ENCODE measurements at regions not wholly inside any gene's neighbourhood (a gene's known extent, or its start where the extent isn't known, plus 50 kb on each side); places are given as distances from the start of the nearest gene placed in this dataset.
A peak's percentile ranks its signal among the peaks of the same experiment; 100 is the strongest.
"Not testable (repeated sequence)": the region's sequence is repeated elsewhere in the genome, so short reads cannot be mapped to it uniquely, and the experiment has no call there.

DNA sequence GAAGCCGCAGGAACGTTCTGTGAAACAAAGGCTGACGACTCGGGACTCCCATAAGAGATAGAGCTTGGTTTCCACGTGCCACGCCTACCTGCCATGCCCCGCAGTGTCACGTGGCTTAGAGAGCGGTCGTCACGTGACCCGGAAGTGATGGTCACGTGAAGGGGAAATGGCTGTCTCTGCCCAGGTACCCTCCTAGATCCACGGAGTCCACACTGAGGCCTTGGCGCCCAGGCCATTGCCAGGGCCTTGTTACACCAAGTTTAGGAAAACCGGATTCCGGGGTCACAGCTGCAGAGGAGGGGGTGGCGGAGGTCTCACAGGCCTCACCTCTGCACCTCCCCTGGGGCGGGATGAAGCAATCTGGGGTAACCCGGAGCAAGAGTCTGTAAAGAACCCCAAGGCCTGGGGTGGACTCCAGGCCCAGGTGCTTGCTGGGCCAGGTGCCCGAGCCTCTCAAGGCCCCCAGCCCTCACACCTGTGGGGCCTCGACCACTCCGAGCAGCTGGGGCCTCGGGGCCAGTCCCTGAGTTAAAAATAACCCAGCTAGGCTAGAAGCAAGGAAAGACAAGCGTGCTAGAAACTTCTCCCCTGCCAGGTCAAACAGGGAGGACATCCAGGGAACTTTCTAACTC lies 113.5 kb upstream of the ZNF236 start:
- H3K4me2 ChIP-seq (ENCODE audit: extremely low read depth, insufficient read depth, low read length) = no peak overlapping the region
- H4K20me1 ChIP-seq (ENCODE audit: control insufficient read depth, extremely low read depth, insufficient read depth, low read length) = no peaks in the 10 kb centered on the region
- H3K9ac ChIP-seq (ENCODE audit: insufficient read depth, low read length) = no peak overlapping the region
- no peaks in the 10 kb centered on the region for H3K9me3 ChIP-seq (ENCODE audit: control insufficient read depth, insufficient read depth, low read depth, low read length)
- H3K4me3 ChIP-seq (replicated peaks in 1 of 4; ENCODE audit: control extremely low read depth in 1 of 4, insufficient read depth in 1 of 4, low read depth in 3 of 4, low read length in 4 of 4) = no peak overlapping the region
- H2AFZ ChIP-seq (ENCODE audit: low read length) = no peak overlapping the region
- DNase-seq (ENCODE audit: low read depth in 2 of 2) = no peak
- H3K27ac ChIP-seq (ENCODE audit: insufficient read depth, low read length) = no peak overlapping the region
- H3K36me3 ChIP-seq (ENCODE audit: control insufficient read depth, insufficient read depth, low read length) = no peaks in the 10 kb centered on the region
- no peaks in the 10 kb centered on the region for H3K27me3 ChIP-seq (ENCODE audit: control insufficient read depth, insufficient read depth, low read length)
- no peaks in the 10 kb centered on the region for H3K4me1 ChIP-seq (ENCODE audit: control insufficient read depth, extremely low read depth, insufficient read depth, low read length)
- H3K79me2 ChIP-seq (ENCODE audit: control insufficient read depth, insufficient read depth, low read length) = no peaks in the 10 kb centered on the region
- no peak for TF ChIP-seq EZH2 (IDR thresholded peaks at IDR 0.05; ENCODE audit: low read length, missing control alignments)
- TF ChIP-seq, protein P1, sequence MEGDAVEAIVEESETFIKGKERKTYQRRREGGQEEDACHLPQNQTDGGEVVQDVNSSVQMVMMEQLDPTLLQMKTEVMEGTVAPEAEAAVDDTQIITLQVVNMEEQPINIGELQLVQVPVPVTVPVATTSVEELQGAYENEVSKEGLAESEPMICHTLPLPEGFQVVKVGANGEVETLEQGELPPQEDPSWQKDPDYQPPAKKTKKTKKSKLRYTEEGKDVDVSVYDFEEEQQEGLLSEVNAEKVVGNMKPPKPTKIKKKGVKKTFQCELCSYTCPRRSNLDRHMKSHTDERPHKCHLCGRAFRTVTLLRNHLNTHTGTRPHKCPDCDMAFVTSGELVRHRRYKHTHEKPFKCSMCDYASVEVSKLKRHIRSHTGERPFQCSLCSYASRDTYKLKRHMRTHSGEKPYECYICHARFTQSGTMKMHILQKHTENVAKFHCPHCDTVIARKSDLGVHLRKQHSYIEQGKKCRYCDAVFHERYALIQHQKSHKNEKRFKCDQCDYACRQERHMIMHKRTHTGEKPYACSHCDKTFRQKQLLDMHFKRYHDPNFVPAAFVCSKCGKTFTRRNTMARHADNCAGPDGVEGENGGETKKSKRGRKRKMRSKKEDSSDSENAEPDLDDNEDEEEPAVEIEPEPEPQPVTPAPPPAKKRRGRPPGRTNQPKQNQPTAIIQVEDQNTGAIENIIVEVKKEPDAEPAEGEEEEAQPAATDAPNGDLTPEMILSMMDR (conservative IDR thresholded peaks at IDR 0.05 in 1 of 2, IDR thresholded peaks at IDR 0.05 in 1 of 2; ENCODE audit: low read depth in 1 of 2, low read length in 2 of 2) = no peak

DNA sequence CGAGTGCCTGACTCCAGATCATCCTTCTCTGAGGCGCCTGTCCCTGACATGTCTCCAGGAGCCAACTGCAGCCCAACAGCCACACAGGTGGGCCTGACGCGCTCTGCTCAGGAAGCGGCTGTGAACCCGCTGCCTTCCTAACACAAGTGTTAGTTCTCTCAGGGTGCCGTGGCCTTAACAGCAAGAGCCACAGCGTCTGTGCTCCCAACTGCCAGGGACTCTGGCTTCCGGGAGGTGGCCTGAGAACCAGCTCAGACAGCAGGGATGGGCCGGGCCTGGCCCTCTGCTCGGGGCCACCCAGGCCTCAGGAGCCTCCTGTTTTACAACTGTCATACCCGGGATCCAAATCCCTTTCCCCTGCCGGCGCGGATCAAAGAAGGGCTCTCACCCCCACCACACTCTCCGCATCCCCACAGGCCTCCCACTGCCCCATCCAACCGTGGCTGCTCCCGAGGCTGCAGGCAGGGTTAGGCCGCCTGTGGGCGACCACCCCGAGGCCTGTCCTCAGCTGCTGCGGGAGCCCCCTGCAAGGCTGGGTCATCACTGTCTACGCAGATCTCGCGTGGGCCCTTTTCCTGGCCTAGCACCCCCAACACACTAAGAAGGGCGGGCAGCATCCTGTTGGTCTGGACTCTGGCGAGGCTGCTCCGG lies 114.2 kb upstream of the ZNF236 start:
- TF ChIP-seq, protein P1 (conservative IDR thresholded peaks at IDR 0.05 in 1 of 2, IDR thresholded peaks at IDR 0.05 in 1 of 2; ENCODE audit: low read depth in 1 of 2, low read length in 2 of 2) = no peak
- TF ChIP-seq EZH2 (IDR thresholded peaks at IDR 0.05; ENCODE audit: low read length, missing control alignments) = no peak
- Histone ChIP-seq H3K4me3 (replicated peaks in 1 of 4; ENCODE audit: control extremely low read depth in 1 of 4, insufficient read depth in 1 of 4, low read depth in 3 of 4, low read length in 4 of 4) (no peak overlapping the region), H3K9me3 (ENCODE audit: control insufficient read depth, insufficient read depth, low read depth, low read length) (no peaks in the 10 kb centered on the region), H3K27me3 (ENCODE audit: control insufficient read depth, insufficient read depth, low read length) (no peaks in the 10 kb centered on the region), H3K4me1 (ENCODE audit: control insufficient read depth, extremely low read depth, insufficient read depth, low read length) (no peaks in the 10 kb centered on the region), H3K36me3 (ENCODE audit: control insufficient read depth, insufficient read depth, low read length) (no peaks in the 10 kb centered on the region), H2AFZ (ENCODE audit: low read length) (no peak overlapping the region), H3K4me2 (ENCODE audit: extremely low read depth, insufficient read depth, low read length) (no peak overlapping the region), H3K27ac (ENCODE audit: insufficient read depth, low read length) (no peak overlapping the region), H3K79me2 (ENCODE audit: control insufficient read depth, insufficient read depth, low read length) (no peaks in the 10 kb centered on the region), H3K9ac (ENCODE audit: insufficient read depth, low read length) (no peak overlapping the region), H4K20me1 (ENCODE audit: control insufficient read depth, extremely low read depth, insufficient read depth, low read length) (no peaks in the 10 kb centered on the region)
- no peak for DNase-seq (ENCODE audit: low read depth in 2 of 2)

DNA sequence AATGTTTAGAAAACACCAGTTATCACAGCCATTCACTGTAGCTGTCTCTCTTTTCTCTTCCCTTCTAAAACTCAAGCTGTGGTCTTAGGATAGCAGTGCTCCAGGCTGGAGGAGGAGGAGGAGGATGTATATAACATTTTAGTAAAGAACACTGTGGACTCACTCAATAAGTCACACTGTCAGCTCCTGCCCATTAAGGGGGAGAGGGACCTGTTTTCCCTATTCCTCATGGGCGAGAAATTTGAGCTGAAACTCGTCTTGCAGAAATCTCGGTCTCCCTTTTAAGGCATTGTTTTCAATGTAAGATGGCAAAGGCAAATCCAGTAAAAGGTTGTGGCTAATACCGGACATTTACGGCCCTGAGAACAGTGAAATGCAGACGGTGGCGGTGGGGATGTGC lies 114.8 kb upstream of the ZNF236 start:
- no peaks in the 10 kb centered on the region for H3K27me3 ChIP-seq (ENCODE audit: control insufficient read depth, insufficient read depth, low read length)
- no peak overlapping the region for H3K4me3 ChIP-seq (replicated peaks in 1 of 4; ENCODE audit: control extremely low read depth in 1 of 4, insufficient read depth in 1 of 4, low read depth in 3 of 4, low read length in 4 of 4)
- H4K20me1 ChIP-seq (ENCODE audit: control insufficient read depth, extremely low read depth, insufficient read depth, low read length) = no peaks in the 10 kb centered on the region
- DNase-seq (ENCODE audit: low read depth in 2 of 2) = peak in 1 of 2 donors; percentile 6
- no peaks in the 10 kb centered on the region for H3K9me3 ChIP-seq (ENCODE audit: control insufficient read depth, insufficient read depth, low read depth, low read length)
- H3K27ac ChIP-seq (ENCODE audit: insufficient read depth, low read length) = no peak overlapping the region
- no peaks in the 10 kb centered on the region for H3K4me1 ChIP-seq (ENCODE audit: control insufficient read depth, extremely low read depth, insufficient read depth, low read length)
- TF ChIP-seq, protein P1 (conservative IDR thresholded peaks at IDR 0.05 in 1 of 2, IDR thresholded peaks at IDR 0.05 in 1 of 2; ENCODE audit: low read depth in 1 of 2, low read length in 2 of 2) = no peak
- TF ChIP-seq EZH2 (IDR thresholded peaks at IDR 0.05; ENCODE audit: low read length, missing control alignments) = no peak
- H3K36me3 ChIP-seq (ENCODE audit: control insufficient read depth, insufficient read depth, low read length) = no peaks in the 10 kb centered on the region
- H3K9ac ChIP-seq (ENCODE audit: insufficient read depth, low read length) = no peak overlapping the region
- no peaks in the 10 kb centered on the region for H3K79me2 ChIP-seq (ENCODE audit: control insufficient read depth, insufficient read depth, low read length)
- no peak overlapping the region for H2AFZ ChIP-seq (ENCODE audit: low read length)
- H3K4me2 ChIP-seq (ENCODE audit: extremely low read depth, insufficient read depth, low read length) = no peak overlapping the region

DNA sequence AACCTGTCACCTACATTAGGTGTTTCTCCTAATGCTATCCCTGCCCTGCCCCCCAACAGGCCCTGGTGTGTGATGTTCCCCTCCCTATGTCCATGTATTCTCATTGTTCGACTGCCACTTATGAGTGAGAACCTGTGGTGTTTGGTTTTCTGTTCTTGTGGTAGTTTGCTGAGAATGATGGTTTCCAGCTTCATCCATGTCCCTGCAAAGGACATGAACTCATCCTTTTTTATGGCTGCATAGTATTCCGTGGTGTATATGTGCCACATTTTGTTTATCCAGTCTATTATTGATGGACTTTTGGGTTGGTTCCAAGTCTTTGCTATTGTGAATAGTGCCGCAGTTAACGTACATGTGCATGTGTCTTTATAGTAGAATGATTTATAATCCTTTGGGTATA lies 117.8 kb upstream of the ZNF236 start:
- not testable (repeated sequence) for H3K36me3 ChIP-seq (ENCODE audit: control insufficient read depth, insufficient read depth, low read length); H3K4me3 ChIP-seq (replicated peaks in 1 of 4; ENCODE audit: control extremely low read depth in 1 of 4, insufficient read depth in 1 of 4, low read depth in 3 of 4, low read length in 4 of 4); H3K4me1 ChIP-seq (ENCODE audit: control insufficient read depth, extremely low read depth, insufficient read depth, low read length); H3K79me2 ChIP-seq (ENCODE audit: control insufficient read depth, insufficient read depth, low read length); H3K9me3 ChIP-seq (ENCODE audit: control insufficient read depth, insufficient read depth, low read depth, low read length); H3K4me2 ChIP-seq (ENCODE audit: extremely low read depth, insufficient read depth, low read length); H4K20me1 ChIP-seq (ENCODE audit: control insufficient read depth, extremely low read depth, insufficient read depth, low read length); H2AFZ ChIP-seq (ENCODE audit: low read length); DNase-seq (ENCODE audit: low read depth in 2 of 2); H3K27ac ChIP-seq (ENCODE audit: insufficient read depth, low read length); H3K27me3 ChIP-seq (ENCODE audit: control insufficient read depth, insufficient read depth, low read length); H3K9ac ChIP-seq (ENCODE audit: insufficient read depth, low read length)

Measured in fibroblast of lung (primary cell).